DMS153 (cell line): ENCODE measurements at regions not wholly inside any gene's neighbourhood (a gene's known extent, or its start where the extent isn't known, plus 50 kb on each side); places are given as distances from the start of the nearest gene placed in this dataset.
A peak's percentile ranks its signal among the peaks of the same experiment; 100 is the strongest.
"Not testable (repeated sequence)": the region's sequence is repeated elsewhere in the genome, so short reads cannot be mapped to it uniquely, and the experiment has no call there.

Source experiments
- DNase-seq: peaks from one replicate; lab custom pipeline; 2025; lab: John Stamatoyannopoulos, UW

DNA sequence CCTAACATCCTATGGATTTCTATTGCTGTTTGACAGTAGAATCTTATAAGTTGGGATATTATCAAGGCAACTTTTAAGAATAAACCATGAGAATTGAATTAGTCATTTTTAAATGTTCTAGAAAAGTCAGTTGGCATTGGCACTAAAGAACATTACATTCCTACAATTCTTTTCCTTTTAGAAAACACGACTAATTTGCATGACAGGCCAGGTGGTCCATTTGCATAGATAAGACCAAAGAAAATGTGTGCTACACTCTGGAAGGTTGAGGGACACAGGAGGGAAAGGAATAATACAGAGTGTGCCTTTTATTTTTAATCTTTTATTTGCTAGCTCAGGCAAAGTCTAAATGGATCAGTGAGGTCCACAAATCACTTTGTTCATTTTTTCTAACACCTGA is 962.3 kb downstream of the EPHA3 start:
- no peak for DNase-seq

DNA sequence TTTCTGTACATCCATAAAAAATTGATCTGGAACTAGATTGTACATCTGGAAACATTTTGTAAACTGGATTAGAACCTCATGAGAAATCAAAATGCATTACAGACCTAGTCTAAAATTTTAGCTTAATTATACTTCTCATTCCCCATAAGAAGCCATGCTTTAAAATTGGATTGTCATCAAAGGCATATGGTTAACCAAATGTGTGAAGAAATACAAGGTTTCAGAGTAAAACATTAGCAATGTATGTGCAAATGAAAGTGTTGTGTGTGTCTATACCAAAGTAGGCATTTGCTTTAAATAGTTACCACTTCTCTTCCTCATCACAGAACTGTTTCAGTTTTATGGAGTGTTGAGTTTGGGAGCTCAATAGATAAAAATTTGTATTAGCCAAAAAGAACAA is 968.7 kb downstream of the EPHA3 start:
- DNase-seq: no peak

DNA sequence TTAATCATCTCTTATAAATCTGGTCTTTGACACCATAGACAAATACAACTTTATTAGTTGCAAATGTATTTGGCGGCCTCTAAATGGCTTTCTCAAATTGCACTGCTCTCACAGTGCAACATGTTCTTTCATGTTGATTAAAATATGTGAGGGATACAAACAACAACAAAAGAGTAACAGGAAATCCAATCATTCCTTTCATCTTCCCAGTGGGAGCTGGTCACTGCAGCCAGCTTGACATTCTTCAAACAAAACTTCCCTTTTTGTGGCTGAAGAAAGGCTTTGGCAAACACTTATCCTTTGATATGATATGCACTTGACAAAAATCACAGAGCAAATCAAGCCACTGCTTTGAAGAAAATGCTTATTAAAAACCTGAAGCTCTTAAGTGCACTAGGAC is 973.6 kb downstream of the EPHA3 start:
- DNase-seq: no peak

DNA sequence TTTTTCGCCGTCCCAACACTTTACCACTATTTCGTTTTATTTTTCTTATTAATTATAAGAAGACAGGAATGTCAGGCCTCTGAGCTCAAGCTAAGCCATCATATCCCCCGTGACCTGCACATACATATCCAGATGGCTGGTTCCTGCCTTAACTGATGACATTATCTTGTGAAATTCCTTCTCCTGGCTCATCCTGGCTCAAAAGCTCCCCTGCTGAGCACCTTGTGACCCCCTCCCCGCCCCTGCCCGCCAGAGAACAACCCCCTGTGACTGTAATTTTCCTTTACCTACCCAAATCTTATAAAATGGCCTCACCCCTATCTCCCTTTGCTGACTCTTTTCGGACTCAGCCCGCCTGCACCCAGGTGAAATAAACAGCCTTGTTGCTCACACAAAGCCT is 978.9 kb downstream of the EPHA3 start:
- DNase-seq: not testable (repeated sequence)

DNA sequence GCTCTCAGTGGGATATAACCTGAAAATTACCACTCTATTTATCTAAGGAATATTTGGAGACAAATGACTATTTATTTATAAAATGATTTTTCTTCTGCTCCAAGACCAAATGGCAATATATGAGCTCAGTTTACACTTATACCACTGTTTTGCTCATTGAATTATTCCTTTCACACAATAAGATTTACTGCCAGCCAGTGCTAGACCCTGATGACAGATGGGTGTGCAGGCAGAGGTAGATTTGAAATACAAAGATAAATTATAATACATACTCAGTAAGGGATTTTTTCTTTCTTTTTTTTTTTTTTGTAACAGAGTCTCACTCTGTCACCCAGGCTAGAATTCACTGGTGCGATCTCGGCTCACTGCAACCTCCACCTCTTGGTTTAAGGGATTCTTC is 980.3 kb downstream of the EPHA3 start:
- no peak for DNase-seq

DNA sequence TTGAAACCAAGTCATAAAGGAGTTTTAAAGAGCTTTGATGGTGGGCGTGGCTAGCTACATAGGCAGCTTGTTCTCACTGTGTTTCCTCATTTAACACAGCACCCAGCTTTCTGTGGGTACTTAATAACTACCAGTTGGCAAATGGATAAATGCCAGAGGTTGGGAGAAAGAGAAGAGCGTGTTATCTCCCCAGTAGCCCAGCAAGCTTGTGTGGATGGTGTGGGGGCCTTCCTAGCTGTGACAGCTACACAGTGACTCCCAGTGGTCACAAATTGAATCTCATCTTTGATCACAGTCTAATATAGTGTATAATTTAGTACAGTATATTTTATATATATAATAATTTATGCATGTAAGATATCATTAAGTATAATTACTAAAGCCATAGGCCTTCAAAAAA is 984.1 kb downstream of the EPHA3 start:
- DNase-seq: no peak

DNA sequence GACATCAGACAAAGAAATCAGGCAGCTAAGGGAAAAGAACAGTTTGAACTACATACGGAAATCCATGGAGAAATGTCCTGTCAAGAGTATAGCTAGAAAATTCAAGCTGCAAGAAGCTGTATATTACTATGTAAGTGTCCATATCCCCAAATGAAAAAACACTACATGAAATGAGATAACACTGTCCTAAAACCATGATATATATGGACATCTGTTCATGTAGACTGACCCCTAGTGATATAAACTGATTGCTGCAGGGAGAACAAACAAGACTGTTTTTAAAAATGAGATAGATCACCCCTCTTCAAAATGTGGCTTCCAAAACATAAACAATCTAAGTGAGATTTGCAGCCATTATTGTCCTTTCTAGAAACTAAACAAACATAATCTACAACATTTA is 985.6 kb downstream of the EPHA3 start:
- DNase-seq: no peak

DNA sequence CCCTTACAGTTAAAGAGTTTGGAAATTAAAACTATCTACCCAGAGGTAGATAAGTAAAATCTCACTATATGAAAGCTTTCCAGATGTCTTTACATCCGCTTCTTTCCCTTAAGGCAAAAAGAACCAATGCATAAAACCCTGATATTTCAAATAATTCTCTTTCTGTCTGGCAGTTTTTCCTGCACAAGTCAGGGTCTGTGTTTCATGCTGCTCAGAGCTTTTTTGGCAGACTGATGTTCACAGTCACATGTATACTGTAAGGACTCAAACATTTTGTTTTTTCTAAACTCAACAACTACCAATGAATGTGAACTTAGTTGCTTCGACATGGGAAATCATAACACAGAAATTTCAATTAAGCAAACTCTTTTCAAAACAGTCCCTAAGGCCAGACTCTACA is 988.4 kb downstream of the EPHA3 start:
- no peak for DNase-seq

DNA sequence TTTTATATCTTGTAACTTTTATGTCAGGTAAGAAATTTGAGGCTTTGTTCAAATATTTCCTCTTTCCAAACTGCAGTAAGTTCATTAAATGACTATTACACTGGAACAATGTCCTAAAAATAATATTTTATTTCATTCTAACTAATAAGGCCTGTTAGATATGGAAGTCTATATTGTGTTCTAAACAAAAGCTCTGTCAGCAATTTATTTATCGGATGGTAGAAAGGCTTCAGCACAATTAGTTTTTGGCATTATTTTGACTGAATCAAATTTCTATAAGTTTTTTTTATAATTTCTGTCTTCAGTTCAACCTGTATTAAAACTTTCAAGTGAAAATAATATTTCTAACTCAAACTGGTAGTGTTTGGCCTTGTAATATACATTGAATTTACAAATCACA is 992.1 kb downstream of the EPHA3 start:
- DNase-seq: no peak

DNA sequence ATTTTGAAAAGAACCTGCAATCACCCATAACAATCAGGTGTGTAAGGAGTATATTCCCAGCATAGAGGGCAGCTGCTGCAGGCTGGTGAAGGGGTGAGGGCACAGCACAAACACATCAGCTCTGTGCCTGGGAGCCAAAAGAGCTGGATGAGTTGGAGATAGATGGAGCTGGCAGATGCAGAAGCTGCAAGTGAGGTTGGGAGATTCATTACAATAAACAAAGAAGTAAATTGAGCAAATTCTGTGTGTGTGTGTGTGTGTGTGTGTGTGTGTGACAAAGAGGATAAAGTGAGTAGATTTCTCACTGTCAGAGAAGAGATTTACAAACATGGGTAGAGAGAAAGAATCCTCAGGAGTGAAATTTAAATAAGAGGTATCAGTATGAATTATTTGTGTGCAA is 994.7 kb downstream of the EPHA3 start:
- no peak for DNase-seq

DNA sequence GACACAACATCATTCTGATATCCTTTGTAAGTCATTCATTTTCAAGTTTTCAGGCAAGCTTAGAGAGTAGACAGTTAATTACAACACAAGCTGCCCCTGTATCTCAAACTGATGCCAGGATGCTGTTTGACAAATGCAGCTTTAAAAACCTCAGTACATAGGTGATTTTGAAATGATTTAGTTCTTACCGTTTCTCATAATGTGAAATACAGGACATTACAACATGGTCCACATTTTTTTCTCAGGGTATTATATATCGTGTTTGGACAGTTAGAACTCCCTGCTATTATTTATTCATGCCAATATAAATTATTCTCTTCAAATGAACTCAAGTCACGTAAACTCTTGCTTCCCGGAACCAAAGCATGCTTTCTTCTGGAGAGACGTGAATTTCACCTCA is 1013.9 kb downstream of the EPHA3 start:
- no peak for DNase-seq

DNA sequence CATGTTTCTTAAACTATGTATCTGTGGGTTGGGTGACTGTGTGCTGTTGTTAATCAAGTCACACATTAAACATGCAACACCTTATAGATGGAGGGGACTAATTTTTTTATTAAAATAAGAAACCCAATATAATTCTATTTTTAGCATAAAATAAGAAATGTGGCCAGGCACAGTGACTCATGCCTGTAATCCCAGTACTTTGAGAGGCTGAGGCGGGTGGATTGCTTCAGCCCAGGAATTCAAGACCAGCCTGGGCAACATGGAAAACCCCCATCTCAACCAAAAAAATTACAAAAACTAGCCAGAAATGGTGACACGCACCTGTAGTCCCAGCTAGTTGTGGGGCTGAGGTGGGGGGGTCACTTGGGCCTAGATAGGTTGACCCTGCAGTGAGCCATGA is 1021.0 kb downstream of the EPHA3 start:
- DNase-seq: no peak

DNA sequence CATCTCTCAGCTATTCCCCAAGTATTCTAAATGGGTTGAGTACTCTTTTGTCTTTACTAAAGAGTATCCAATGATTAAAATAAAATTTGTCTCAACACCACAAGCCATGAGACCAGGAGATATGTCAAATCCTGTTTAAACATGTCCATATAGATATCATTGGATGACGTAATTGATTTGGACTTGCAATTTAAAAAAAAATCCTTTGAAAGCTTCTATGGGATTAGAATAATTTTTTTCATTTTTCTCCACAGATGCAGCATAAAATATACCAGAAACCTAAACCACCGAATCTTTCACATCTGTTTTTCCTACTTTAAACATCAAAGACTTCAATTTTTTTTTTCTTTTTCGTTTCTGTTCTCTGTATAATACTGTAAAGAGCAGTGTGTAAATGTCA is 1022.3 kb downstream of the EPHA3 start:
- no peak for DNase-seq

DNA sequence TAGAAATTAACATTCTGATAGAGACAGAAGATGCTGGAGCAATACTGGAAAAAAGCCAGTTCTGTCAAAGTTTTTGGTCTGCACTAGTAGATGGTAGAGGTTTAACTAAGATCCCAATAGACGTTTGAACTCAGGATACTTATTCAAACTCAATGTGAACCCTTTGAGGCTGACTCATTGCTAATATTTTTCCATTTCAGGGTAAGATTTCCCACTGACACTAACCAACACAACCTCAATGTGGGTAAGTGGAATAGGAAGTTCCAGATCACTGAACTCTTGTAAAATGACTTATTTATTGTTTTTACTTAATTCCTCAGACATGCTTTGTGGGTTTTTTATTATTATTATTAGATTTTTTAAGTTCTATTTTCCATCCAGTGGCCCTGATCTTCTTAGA is 1024.8 kb downstream of the EPHA3 start:
- no peak for DNase-seq

DNA sequence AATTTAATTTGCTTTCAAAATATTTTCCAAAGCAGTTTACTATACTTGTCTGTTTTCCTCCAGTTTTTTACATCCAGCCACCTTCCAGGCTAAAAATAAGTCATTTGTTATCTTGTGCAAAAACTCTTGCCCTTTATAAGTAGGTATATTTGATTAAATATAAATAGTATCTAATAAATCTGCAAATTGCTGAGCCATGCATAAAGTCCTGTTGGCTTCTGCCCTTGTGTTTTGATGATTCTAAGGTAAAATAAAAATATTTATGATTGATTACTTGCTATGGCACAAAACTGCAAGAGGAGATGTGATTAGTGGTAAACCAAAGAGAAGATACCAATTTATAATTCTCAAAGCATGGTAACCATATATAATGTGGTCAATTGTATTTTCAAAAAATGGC is 1026.7 kb downstream of the EPHA3 start:
- DNase-seq: no peak

DNA sequence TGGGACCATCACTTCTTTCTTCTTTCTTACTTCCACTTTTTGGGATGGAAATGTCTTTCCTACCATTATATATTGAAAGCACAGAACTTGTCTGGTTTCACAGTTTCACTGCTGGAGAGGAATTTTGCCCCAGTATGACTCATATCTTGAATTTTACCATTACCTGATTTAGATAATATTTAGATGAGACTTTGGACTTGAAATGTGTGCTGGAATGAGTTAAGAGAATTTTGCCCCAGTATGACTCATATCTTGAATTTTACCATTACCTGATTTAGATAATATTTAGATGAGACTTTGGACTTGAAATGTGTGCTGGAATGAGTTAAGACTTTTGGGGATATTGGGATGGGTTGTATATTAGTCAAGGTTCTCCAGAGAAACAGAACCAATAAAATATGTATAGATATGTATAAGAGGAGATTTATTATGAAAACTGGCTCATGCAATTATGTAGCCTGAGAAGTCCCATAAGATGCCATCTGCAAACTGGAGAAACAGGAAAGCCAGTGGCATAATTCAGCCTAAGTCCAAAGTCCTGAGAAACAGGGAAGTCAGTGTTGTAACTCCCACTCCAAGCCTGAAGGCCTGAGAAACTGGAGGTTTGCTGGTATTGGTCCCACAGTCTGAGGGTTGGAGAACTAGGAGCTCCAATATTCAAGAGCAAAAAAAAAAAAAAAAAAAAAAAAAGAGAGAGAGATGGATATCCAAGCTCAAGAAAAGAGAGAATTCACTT is 1029.2 kb downstream of the EPHA3 start:
- no peak for DNase-seq

DNA sequence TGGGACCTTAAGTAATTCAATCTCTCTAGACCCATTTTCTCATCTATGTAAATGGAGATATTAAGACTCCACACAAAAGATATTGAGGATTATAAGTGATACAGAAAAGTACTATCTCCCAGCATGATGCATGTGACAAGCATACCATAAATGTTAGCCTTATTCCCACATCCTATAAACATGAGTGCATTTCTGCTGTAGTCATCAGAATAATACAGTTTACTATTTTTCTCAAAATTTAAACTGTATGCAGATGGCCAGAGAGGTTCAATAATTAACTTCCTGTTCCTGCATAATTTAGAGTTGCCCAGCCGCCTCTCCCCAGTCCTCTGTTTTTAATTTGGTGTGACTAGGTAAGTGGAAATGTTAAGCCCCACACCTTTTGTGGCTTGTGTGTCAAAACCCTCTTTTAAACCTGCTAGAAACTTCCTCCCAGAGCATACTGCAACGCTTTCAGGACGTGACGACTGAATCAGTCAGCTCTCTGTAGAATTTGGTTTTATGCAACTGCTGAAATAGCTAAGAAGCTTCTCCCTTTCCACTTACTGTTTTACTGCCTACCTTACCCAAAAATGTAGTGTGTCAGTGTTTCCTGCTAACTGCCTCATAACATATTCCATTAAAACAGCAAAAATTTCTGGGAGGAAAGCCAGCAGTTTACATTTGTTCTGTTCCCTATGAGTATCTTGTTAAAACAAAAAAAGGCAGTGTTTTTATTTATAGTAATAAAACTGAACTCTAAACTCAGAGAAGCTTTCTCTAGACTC is 1037.9 kb downstream of the EPHA3 start:
- no peak for DNase-seq

DNA sequence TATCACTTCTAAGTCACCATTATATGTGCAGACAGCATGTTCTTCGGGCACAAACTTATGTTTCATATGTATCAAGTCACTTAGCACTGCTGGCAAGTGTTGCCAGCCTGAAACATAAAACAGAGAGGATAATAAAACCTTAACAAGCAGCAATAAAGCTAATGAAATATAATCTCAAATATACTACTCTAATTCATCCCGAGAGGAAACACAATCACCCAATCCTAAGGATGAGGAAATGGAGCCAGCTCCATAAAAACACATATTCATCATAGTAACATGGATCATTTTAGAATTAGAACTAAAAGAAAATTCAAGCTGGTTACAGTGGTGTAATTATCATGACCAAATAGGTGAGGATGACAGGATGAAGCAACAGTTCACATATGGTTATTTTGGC is 1072.7 kb downstream of the EPHA3 start:
- no peak for DNase-seq

DNA sequence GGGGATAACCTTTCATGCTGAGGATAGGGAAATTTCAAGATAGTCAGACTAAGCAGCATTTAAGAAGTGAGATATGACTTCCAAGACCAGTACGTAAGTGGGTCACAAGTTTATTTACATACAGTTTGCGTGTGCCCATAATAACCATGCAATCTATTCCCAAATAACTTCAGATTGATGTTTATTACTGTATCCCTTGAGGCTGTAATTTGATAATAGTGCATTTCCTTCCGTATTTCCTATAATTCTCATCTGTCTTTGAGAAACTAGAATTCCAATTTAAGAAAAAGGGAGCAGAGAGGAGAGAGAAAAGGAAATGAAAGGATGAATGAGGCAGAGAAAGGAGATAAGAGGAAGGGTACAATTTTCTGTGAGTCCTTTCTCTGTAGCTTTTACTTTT is 1073.1 kb downstream of the EPHA3 start:
- no peak for DNase-seq

DNA sequence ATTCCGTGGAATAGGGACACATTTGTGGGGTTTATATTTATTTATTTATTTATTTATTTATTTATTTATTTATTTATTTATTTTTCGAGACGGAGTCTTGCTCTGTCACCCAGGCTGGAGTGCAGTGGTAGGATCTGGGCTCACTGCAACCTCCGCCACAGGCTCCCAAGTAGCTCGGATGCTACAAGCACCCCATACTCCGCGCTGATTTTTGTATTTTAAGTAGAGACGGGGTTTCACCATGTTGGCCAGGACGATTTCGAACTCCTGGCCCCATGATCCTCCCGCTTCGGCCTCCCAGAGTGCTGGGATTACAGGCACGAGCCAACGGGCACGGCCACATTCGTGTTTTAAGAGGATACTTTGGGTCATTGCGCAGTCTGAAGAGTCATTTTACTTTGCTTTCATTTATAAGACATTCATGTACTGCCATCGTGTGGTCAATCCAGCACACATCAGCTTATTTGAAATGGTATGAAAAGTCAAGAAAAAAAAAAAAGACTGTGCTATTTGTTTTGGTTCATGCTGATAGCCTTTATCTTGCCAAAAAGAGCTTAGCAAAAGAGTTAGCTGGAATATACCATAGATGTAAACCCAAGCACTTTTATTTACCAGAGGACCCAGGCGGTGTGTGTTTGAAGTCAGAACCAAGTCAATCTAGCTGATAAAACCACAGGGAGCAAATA is 1075.0 kb downstream of the EPHA3 start:
- DNase-seq: peak; percentile 0

DNA sequence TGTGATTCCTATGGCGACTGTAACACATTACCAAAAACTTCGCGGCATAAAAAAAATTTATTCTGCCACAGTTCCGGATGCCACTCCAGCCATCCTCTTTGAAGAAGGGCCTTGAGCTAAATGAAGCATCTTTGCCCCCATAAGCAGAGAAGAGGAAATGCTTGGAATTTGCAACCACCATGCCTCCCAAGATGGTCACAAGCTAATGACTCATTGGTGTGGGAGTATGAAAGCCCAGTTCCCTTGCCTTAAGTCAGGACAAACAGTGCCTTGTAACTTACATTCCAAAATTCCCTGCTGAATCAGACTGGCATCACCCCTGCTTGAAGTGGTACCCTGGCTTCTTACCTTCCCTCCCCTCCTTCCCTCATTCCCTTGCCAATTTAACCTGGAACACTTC is 1077.4 kb downstream of the EPHA3 start:
- DNase-seq: no peak

DNA sequence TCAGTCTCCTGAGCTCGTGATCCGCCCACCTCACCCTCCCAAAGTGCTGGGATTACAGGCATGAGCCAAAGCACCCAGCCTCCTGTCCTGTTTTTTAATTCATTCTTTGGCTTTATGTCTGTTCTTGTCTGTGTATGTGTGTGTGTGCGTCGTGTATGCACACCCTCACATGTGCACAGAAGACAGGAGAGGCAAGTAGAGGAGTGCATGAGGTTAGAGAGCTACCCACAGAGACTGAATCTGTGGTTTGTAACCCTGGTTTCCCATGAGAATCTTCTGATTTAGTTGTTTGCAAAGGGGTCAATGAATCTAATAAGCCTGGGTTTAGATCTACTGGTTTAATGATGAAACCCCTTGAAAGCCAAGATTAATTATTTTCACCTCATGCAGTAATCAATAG is 1090.0 kb downstream of the EPHA3 start:
- DNase-seq: not testable (repeated sequence)

DNA sequence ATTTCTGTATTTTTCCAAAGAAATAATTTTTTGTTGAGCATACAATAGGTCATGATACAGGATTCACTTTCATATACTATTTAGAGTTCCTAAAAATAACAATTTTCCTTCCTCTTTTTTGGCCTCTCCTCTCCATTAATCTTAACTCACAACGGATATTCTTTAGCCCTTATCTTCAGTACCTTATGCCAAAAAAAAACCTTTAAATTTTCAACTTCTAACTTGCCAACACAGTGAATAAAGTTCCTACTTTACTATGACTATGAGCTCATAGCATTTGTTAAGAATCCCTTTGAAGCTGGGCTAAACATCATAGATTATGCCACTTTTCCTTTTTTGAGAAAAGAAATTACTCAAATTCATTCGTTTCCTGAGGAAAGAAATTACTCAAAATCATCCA is 1095.5 kb downstream of the EPHA3 start:
- not testable (repeated sequence) for DNase-seq
